LNCaP clone FGC (cell line): ENCODE measurements at regions not wholly inside any gene's neighbourhood (a gene's known extent, or its start where the extent isn't known, plus 50 kb on each side); places are given as distances from the start of the nearest gene placed in this dataset.

ENCODE experiments used
- DNase-seq: peaks from one replicate; pipeline ENCODE4 v3.0.0-alpha.2; 2011; ENCODE audit warnings: low read depth
- H3K4me3 ChIP-seq: 2 replicates; pipeline ENCODE4 v1.5.1; 2011; ENCODE audit warnings: mild to moderate bottlenecking, low read depth, low read length, control low read depth
- CTCF ChIP-seq: IDR thresholded peaks from 2 replicates; pipeline ENCODE4 v1.5.1; 2012; ENCODE audit warnings: mild to moderate bottlenecking; ENCODE audit not compliant: control insufficient read depth, insufficient read depth; ENCODE audit errors: extremely low read depth

DNA sequence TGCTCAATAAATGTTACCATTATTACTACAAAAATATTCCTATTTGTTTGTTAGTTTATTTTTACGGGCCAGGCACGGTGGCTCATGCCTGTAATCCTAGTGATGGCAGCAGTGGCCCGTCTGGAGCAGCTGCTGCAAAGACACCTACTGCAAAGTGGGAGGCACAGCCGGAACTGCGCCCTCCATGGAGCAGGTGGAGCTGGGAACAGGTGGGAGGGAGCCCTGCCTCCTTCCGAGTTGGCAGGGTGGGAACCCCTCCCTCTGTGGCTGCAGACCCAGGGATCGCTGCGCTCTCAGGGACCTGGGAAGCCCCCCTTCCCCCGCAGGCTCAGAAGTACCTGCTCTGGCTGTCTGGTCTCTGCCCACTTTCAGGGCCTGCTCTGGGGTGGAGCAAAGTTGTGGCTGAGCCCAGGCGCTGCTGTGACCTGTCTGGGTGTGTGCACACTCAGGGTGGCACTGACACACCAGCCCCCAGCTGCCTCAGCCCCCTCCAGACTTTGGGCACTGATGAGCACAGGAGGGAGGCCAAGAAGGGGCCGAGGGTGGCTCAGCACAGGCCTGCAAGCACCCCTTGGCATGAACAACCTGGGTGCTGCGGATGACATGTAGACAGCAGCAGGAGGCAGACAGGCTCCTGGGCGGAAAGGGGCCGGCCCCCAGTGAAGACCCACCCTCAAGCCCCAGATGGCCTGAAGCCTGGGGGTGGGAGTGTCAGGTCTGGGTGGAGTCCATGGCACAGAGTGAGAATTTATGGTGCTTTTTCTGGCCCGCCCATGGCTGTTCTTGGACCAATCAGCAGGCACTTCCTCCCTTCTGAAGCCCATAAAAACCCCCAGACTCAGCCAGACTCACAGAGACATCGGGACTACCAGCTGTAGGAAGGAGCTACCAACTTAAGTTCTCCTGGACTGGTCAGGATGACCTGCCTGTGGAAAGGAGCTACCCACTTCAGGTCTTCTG is 103.7 kb upstream of the CLMP start:
- H3K4me3 ChIP-seq, result no peak overlapping the region
- no peak for DNase-seq
- no peak for TF ChIP-seq CTCF

DNA sequence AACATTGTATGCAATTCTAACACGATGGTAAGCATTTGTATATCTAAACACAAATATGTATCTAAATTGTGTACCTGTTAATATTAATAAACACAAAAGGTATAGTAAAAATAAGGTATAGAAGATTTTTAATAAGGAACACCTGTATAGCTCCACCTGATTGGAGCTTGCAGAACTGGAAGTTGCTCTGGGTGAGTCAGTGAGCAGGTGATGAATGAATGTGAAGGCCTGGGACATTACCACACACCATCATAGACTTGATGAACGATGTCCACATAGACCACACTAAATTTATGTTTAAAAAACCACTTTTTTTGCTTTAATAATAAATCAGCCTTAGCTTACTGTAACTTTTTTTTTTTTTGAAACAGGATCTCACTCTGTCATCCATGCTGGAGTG is 97.6 kb upstream of the CLMP start:
- no peak for DNase-seq
- no peak for TF ChIP-seq CTCF
- no peak overlapping the region for H3K4me3 ChIP-seq

GRCh38 chr11:123291201-123291869 is 96.3 kb upstream of the CLMP start:
- no peak overlapping the region for H3K4me3 ChIP-seq
- TF ChIP-seq CTCF, result no peak
- DNase-seq, result no peak

DNA sequence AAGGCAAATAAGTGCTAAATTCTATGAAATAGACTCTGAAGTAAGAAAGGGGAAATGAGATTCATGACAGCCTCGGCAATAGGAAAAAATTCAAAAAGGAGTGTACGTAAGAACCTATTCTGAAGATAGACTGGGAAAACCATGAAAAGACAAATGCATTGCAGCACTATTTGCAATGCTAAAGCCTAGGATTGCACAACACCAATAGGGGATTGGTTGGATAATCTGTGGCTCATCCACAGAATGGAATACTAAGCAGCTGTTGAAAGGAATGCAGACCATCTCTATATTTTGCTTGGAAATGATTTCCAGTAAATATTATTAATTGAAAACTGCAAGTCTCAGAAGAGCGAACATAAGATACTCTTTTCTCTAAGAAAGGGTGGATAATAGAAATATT is 91.7 kb upstream of the CLMP start:
- no peak for TF ChIP-seq CTCF
- H3K4me3 ChIP-seq, result no peak overlapping the region
- DNase-seq, result no peak

- no peak for DNase-seq
- no peak overlapping the region for H3K4me3 ChIP-seq
- no peak for TF ChIP-seq CTCF
Measured at GRCh38 chr11:123286255-123286654, 91.2 kb upstream of the CLMP start.

DNA sequence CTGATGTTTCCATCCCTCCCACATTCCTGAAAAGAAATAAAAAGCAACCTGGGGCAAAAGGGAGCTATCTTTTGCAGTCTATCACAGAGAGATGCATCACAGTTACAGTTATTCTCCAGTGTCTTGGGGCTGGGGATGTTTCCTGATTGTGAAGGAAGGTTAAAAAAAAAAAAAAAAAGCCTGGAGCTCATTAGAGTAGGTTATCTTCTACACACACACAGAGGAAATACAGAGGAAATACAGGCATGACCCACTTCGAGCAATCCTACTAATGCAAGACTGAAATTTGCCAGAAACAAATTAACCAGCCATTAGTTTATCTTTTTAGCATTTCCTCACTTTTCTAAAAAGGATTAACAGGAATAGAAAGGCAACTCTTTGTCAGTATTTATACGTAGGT is 89.4 kb upstream of the CLMP start:
- no peak overlapping the region for H3K4me3 ChIP-seq
- no peak for DNase-seq
- TF ChIP-seq CTCF, result no peak

- no peak for DNase-seq
- TF ChIP-seq CTCF, result no peak
- no peak overlapping the region for H3K4me3 ChIP-seq
Measured at GRCh38 chr11:123282597-123282996, 87.5 kb upstream of the CLMP start.
